GM12878 (cell line): ENCODE measurements at regions not wholly inside any gene's neighbourhood (a gene's known extent, or its start where the extent isn't known, plus 50 kb on each side); places are given as distances from the start of the nearest gene placed in this dataset.

Source experiments
- ATF2 ChIP-seq: IDR thresholded peaks from 2 replicates; pipeline ENCODE4 v1.6.1; 2012; ENCODE audit warnings: low read length, inconsistent platforms
- CTCF ChIP-seq, 3 experiments: IDR thresholded peaks in 2 of 3; conservative IDR thresholded peaks in 1 of 3; 2 replicates each; pipeline ENCODE4 v1.5.1; 2011; ENCODE audit warnings: low read depth in 3 of 3, low read length in 3 of 3, mild to moderate bottlenecking in 3 of 3, control low read depth in 2 of 3, moderate library complexity in 2 of 3, inconsistent platforms in 1 of 3, mixed read lengths in 1 of 3; ENCODE audit not compliant: control insufficient read depth in 2 of 3, insufficient read depth in 1 of 3; ENCODE audit errors: extremely low read depth in 1 of 3
- POLR2A ChIP-seq: IDR thresholded peaks from 2 replicates; pipeline ENCODE4 v1.6.1; 2011; ENCODE audit warnings: low read depth, mild to moderate bottlenecking, low read length
- REST ChIP-seq: IDR thresholded peaks from 2 replicates; pipeline ENCODE4 v1.6.1; 2012; ENCODE audit warnings: mild to moderate bottlenecking, low read depth, low read length

GRCh38 chr3:118683636-118684035, 351.0 kb downstream of the IGSF11 start:
- no peak for TF ChIP-seq REST
- TF ChIP-seq ATF2, result no peak
- no peak for TF ChIP-seq POLR2A
- TF ChIP-seq CTCF (IDR thresholded peaks at IDR 0.05 in 2 of 3, conservative IDR thresholded peaks at IDR 0.05 in 1 of 3; ENCODE audit: control insufficient read depth in 2 of 3, extremely low read depth in 1 of 3, insufficient read depth in 1 of 3, low read depth in 3 of 3, low read length in 3 of 3), result no peak
